ENCODE measurements at regions not wholly inside any gene's neighbourhood (a gene's known extent, or its start where the extent isn't known, plus 50 kb on each side); places are given as distances from the start of the nearest gene placed in this dataset.
"Not testable (repeated sequence)": the region's sequence is repeated elsewhere in the genome, so short reads cannot be mapped to it uniquely, and the experiment has no call there.

GRCh38 chr16:5234295-5235050 lies 136.9 kb upstream of the EEF2KMT start:
- DNase-seq (ENCODE audit: low read depth): no peak
- H3K4me3 ChIP-seq (ENCODE audit: low read length): no peak overlapping the region
- TF ChIP-seq CTCF (IDR thresholded peaks at IDR 0.05; ENCODE audit: insufficient read depth, low read depth, low read length, missing control alignments): no peak

- DNase-seq (ENCODE audit: low read depth): no peak
- TF ChIP-seq CTCF (IDR thresholded peaks at IDR 0.05; ENCODE audit: insufficient read depth, low read depth, low read length, missing control alignments): no peak
- no peak overlapping the region for H3K4me3 ChIP-seq (ENCODE audit: low read length)
These were observed 133.7 kb upstream of the EEF2KMT start for GRCh38 chr16:5231246-5231759.

- no peak for DNase-seq (ENCODE audit: low read depth)
- TF ChIP-seq CTCF (IDR thresholded peaks at IDR 0.05; ENCODE audit: insufficient read depth, low read depth, low read length, missing control alignments): no peak
These were observed 130.8 kb upstream of the EEF2KMT start for GRCh38 chr16:5228369-5228768.

GRCh38 chr16:5225931-5226655 lies 128.5 kb upstream of the EEF2KMT start:
- no peak for TF ChIP-seq CTCF (IDR thresholded peaks at IDR 0.05; ENCODE audit: insufficient read depth, low read depth, low read length, missing control alignments)
- no peak overlapping the region for H3K4me3 ChIP-seq (ENCODE audit: low read length)
- no peak for DNase-seq (ENCODE audit: low read depth)

More at GRCh38 chr16:5228369-5228768, 130.8 kb upstream of the EEF2KMT start:
- H3K4me3 ChIP-seq (ENCODE audit: low read length): no peak overlapping the region

GRCh38 chr16:5222761-5223160 lies 125.2 kb upstream of the EEF2KMT start:
- DNase-seq (ENCODE audit: low read depth): no peak
- no peak for TF ChIP-seq CTCF (IDR thresholded peaks at IDR 0.05; ENCODE audit: insufficient read depth, low read depth, low read length, missing control alignments)
- H3K4me3 ChIP-seq (ENCODE audit: low read length): no peak overlapping the region

GRCh38 chr16:5221831-5222230 lies 124.2 kb upstream of the EEF2KMT start:
- not testable (repeated sequence) for DNase-seq (ENCODE audit: low read depth); H3K4me3 ChIP-seq (ENCODE audit: low read length)

GRCh38 chr16:5220705-5221104 lies 123.1 kb upstream of the EEF2KMT start:
- no peak for DNase-seq (ENCODE audit: low read depth)
- no peak overlapping the region for H3K4me3 ChIP-seq (ENCODE audit: low read length)
- TF ChIP-seq CTCF (IDR thresholded peaks at IDR 0.05; ENCODE audit: insufficient read depth, low read depth, low read length, missing control alignments): no peak

Data from epithelial cell of esophagus (primary cell).